ENCODE measurements at regions not wholly inside any gene's neighbourhood (a gene's known extent, or its start where the extent isn't known, plus 50 kb on each side); places are given as distances from the start of the nearest gene placed in this dataset.

- ATAC-seq (ENCODE audit: low FRiP score in 2 of 2) (no peak), DNase-seq (peak in 1 of 2 donors; percentile 62)
- H3K36me3 ChIP-seq: no peaks in the 10 kb centered on the region
- no peak overlapping the region for H3K4me3 ChIP-seq
- no peaks in the 10 kb centered on the region for H3K4me1 ChIP-seq
- WGBS, 2 donors: 89 to 90% methylated on average over 8 to 23 of the region's 23 CpGs
- H3K27me3 ChIP-seq: no peaks in the 10 kb centered on the region
- no peak for TF ChIP-seq POLR2AphosphoS5 (IDR thresholded peaks at IDR 0.05)
- TF ChIP-seq EP300 (IDR thresholded peaks at IDR 0.05): no peak
- no peak for TF ChIP-seq POLR2A (IDR thresholded peaks at IDR 0.05)
- TF ChIP-seq CTCF (IDR thresholded peaks at IDR 0.05): no peak
- H3K9me3 ChIP-seq: no peaks in the 10 kb centered on the region
- H3K27ac ChIP-seq: no peak overlapping the region
Observed at GRCh38 chr5:42915306-42915866, 103.7 kb upstream of the SELENOP start.

- H3K9me3 ChIP-seq: no peaks in the 10 kb centered on the region
- peaks cover 4 to 12% (median 10%) of the 10 kb centered on the region in 4 donors for H3K4me1 ChIP-seq
- 55 to 57% methylated on average over 8 of the region's 8 CpGs for WGBS, 2 donors
- H3K27ac ChIP-seq: no peak overlapping the region
- no peaks in the 10 kb centered on the region for H3K27me3 ChIP-seq
- DNase-seq (no peak), ATAC-seq (ENCODE audit: low FRiP score in 2 of 2) (no peak)
- no peaks in the 10 kb centered on the region for H3K36me3 ChIP-seq
- TF ChIP-seq CTCF (IDR thresholded peaks at IDR 0.05) (peak in 4 of 6 experiments; percentile 39 to 55 (median 42)), POLR2A (IDR thresholded peaks at IDR 0.05) (no peak)
- no peak overlapping the region for H3K4me3 ChIP-seq
Observed at GRCh38 chr5:42912184-42912798, 100.6 kb upstream of the SELENOP start.

- Histone ChIP-seq H3K9me3 (no peaks in the 10 kb centered on the region), H3K4me1 (peaks cover 4 to 12% (median 10%) of the 10 kb centered on the region in 4 donors), H3K4me3 (peak overlapping the region; percentile 21 to 54 (median 46)), H3K27me3 (no peaks in the 10 kb centered on the region), H3K36me3 (no peaks in the 10 kb centered on the region), H3K27ac (peak overlapping the region in 1 of 4 donors; percentile 31)
- no peak for TF ChIP-seq EP300 (IDR thresholded peaks at IDR 0.05)
- peak; percentile 74 to 90 (median 88) for TF ChIP-seq CTCF (IDR thresholded peaks at IDR 0.05)
- DNase-seq (peak in 1 of 2 donors; percentile 94), ATAC-seq (ENCODE audit: low FRiP score in 2 of 2) (peak; percentile 90 to 96)
- WGBS, 2 donors: 7 to 9% methylated on average over 26 to 30 of the region's 30 CpGs
Observed at GRCh38 chr5:42908509-42909488, 97.1 kb upstream of the SELENOP start.

GRCh38 chr5:42908086-42908485 lies 96.4 kb upstream of the SELENOP start:
- Histone ChIP-seq H3K27me3 (no peaks in the 10 kb centered on the region), H3K4me1 (peaks cover 4 to 12% (median 10%) of the 10 kb centered on the region in 4 donors), H3K9me3 (no peaks in the 10 kb centered on the region), H3K27ac (no peak overlapping the region), H3K4me3 (peak overlapping the region in 3 of 4 donors; percentile 39 to 54 (median 54)), H3K36me3 (no peaks in the 10 kb centered on the region)
- peak in 1 of 2 donors; percentile 28 for ATAC-seq (ENCODE audit: low FRiP score in 2 of 2)
- no peak for DNase-seq
- TF ChIP-seq EP300 (IDR thresholded peaks at IDR 0.05) (no peak), POLR2A (IDR thresholded peaks at IDR 0.05) (no peak), CTCF (IDR thresholded peaks at IDR 0.05) (no peak), POLR2AphosphoS5 (IDR thresholded peaks at IDR 0.05) (no peak)
- 39 to 41% methylated on average over 2 of the region's 2 CpGs for WGBS, 2 donors
